ENCODE measurements at regions not wholly inside any gene's neighbourhood (a gene's known extent, or its start where the extent isn't known, plus 50 kb on each side); places are given as distances from the start of the nearest gene placed in this dataset.

- Histone ChIP-seq H3K9me3 (no peaks in the 10 kb centered on the region), H3K36me3 (no peaks in the 10 kb centered on the region), H3K27ac (no peak overlapping the region), H3K4me3 (no peak overlapping the region), H3K27me3 (replicated peaks; ENCODE audit: insufficient read depth) (no peaks in the 10 kb centered on the region), H3K4me1 (ENCODE audit: control insufficient read depth in 1 of 2, low read depth in 2 of 2) (peaks cover 0 to 4% of the 10 kb centered on the region in 2 donors)
- TF ChIP-seq CTCF (IDR thresholded peaks at IDR 0.05) = no peak
- ATAC-seq (ENCODE audit: insufficient number of reproducible peaks, low FRiP score, low read depth) = no peak
- no peak for DNase-seq (ENCODE audit: low spot score)
Measured at GRCh38 chr20:4513720-4514119, 172.5 kb upstream of the PRNP start.

- ATAC-seq (ENCODE audit: insufficient number of reproducible peaks, low FRiP score, low read depth) (no peak), DNase-seq (ENCODE audit: low spot score) (no peak)
- Histone ChIP-seq H3K4me1 (ENCODE audit: control insufficient read depth in 1 of 2, low read depth in 2 of 2) (no peaks in the 10 kb centered on the region), H3K9me3 (no peaks in the 10 kb centered on the region), H3K27me3 (replicated peaks; ENCODE audit: insufficient read depth) (no peaks in the 10 kb centered on the region), H3K4me3 (no peak overlapping the region), H3K27ac (no peak overlapping the region), H3K36me3 (no peaks in the 10 kb centered on the region)
- no peak for TF ChIP-seq CTCF (IDR thresholded peaks at IDR 0.05)
Measured at GRCh38 chr20:4512891-4513550, 173.2 kb upstream of the PRNP start.

- no peak for TF ChIP-seq CTCF (IDR thresholded peaks at IDR 0.05)
- Histone ChIP-seq H3K27ac (no peak overlapping the region), H3K27me3 (replicated peaks; ENCODE audit: insufficient read depth) (no peaks in the 10 kb centered on the region), H3K4me3 (no peak overlapping the region), H3K36me3 (no peaks in the 10 kb centered on the region), H3K4me1 (ENCODE audit: control insufficient read depth in 1 of 2, low read depth in 2 of 2) (peaks cover 4 to 6% of the 10 kb centered on the region in 2 donors), H3K9me3 (no peaks in the 10 kb centered on the region)
- no peak for DNase-seq (ENCODE audit: low spot score)
- no peak for ATAC-seq (ENCODE audit: insufficient number of reproducible peaks, low FRiP score, low read depth)
Measured at GRCh38 chr20:4511776-4512175, 174.5 kb upstream of the PRNP start.

- H3K9me3 ChIP-seq = no peaks in the 10 kb centered on the region
- H3K4me1 ChIP-seq (ENCODE audit: control insufficient read depth in 1 of 2, low read depth in 2 of 2) = peaks cover 4 to 6% of the 10 kb centered on the region in 2 donors
- no peak overlapping the region for H3K27ac ChIP-seq
- ATAC-seq (ENCODE audit: insufficient number of reproducible peaks, low FRiP score, low read depth) (no peak), DNase-seq (ENCODE audit: low spot score) (no peak)
- no peak overlapping the region for H3K4me3 ChIP-seq
- H3K27me3 ChIP-seq (replicated peaks; ENCODE audit: insufficient read depth) = no peaks in the 10 kb centered on the region
- no peak for TF ChIP-seq CTCF (IDR thresholded peaks at IDR 0.05)
- H3K36me3 ChIP-seq = no peaks in the 10 kb centered on the region
Measured at GRCh38 chr20:4509825-4510522, 176.3 kb upstream of the PRNP start.

GRCh38 chr20:4508773-4509172 is 177.5 kb upstream of the PRNP start:
- ATAC-seq (ENCODE audit: insufficient number of reproducible peaks, low FRiP score, low read depth) (no peak), DNase-seq (ENCODE audit: low spot score) (no peak)
- Histone ChIP-seq H3K4me3 (no peak overlapping the region), H3K9me3 (no peaks in the 10 kb centered on the region), H3K36me3 (no peaks in the 10 kb centered on the region), H3K4me1 (ENCODE audit: control insufficient read depth in 1 of 2, low read depth in 2 of 2) (peaks cover 4 to 6% of the 10 kb centered on the region in 2 donors), H3K27me3 (replicated peaks; ENCODE audit: insufficient read depth) (no peaks in the 10 kb centered on the region), H3K27ac (no peak overlapping the region)
- no peak for TF ChIP-seq CTCF (IDR thresholded peaks at IDR 0.05)

Data from thoracic aorta (tissue), 2 donors.